Activated CD4-positive, CD25-positive, alpha-beta regulatory T cell (primary cell): ENCODE measurements at regions not wholly inside any gene's neighbourhood (a gene's known extent, or its start where the extent isn't known, plus 50 kb on each side); places are given as distances from the start of the nearest gene placed in this dataset.

ENCODE experiments used
- DNase-seq, 4 experiments: peaks; one replicate each; lab custom pipeline; 2025; lab: John Stamatoyannopoulos, UW

- no peak for DNase-seq
These were observed 424.1 kb upstream of the KIRREL3 start for GRCh38 chr11:127424661-127425060.

GRCh38 chr11:127420139-127420538 is 419.6 kb upstream of the KIRREL3 start:
- DNase-seq, result no peak

GRCh38 chr11:127412722-127413380 is 412.3 kb upstream of the KIRREL3 start:
- no peak for DNase-seq

GRCh38 chr11:127412234-127412633 is 411.7 kb upstream of the KIRREL3 start:
- DNase-seq, result no peak

- no peak for DNase-seq
These were observed 410.7 kb upstream of the KIRREL3 start for GRCh38 chr11:127411283-127411682.

GRCh38 chr11:127395034-127395433 is 394.5 kb upstream of the KIRREL3 start:
- DNase-seq, result no peak

- no peak for DNase-seq
These were observed 393.0 kb upstream of the KIRREL3 start for GRCh38 chr11:127393460-127393997.

- no peak for DNase-seq
These were observed 392.0 kb upstream of the KIRREL3 start for GRCh38 chr11:127392575-127392974.

- no peak for DNase-seq
These were observed 389.9 kb upstream of the KIRREL3 start for GRCh38 chr11:127390465-127390864.

GRCh38 chr11:127385071-127385470 is 384.5 kb upstream of the KIRREL3 start:
- DNase-seq, result no peak

- DNase-seq, result no peak
These were observed 382.5 kb upstream of the KIRREL3 start for GRCh38 chr11:127383026-127383425.

GRCh38 chr11:127381247-127381646 is 380.7 kb upstream of the KIRREL3 start:
- no peak for DNase-seq

- no peak for DNase-seq
These were observed 379.1 kb upstream of the KIRREL3 start for GRCh38 chr11:127379686-127380085.

- DNase-seq, result no peak
These were observed 375.7 kb upstream of the KIRREL3 start for GRCh38 chr11:127376301-127376700.

GRCh38 chr11:127369356-127369755 is 368.8 kb upstream of the KIRREL3 start:
- DNase-seq, result no peak

GRCh38 chr11:127362754-127363308 is 362.3 kb upstream of the KIRREL3 start:
- DNase-seq, result no peak

GRCh38 chr11:127358160-127358559 is 357.6 kb upstream of the KIRREL3 start:
- DNase-seq, result no peak

GRCh38 chr11:127350476-127350875 is 349.9 kb upstream of the KIRREL3 start:
- DNase-seq, result no peak

- no peak for DNase-seq
These were observed 345.4 kb upstream of the KIRREL3 start for GRCh38 chr11:127345819-127346459.

GRCh38 chr11:127340438-127340837 is 339.9 kb upstream of the KIRREL3 start:
- no peak for DNase-seq

GRCh38 chr11:127339376-127339775 is 338.8 kb upstream of the KIRREL3 start:
- no peak for DNase-seq

GRCh38 chr11:127338380-127339259 is 338.1 kb upstream of the KIRREL3 start:
- no peak for DNase-seq
